Neuron (in vitro differentiated cells): ENCODE measurements at regions not wholly inside any gene's neighbourhood (a gene's known extent, or its start where the extent isn't known, plus 50 kb on each side); places are given as distances from the start of the nearest gene placed in this dataset.
"Not testable (repeated sequence)": the region's sequence is repeated elsewhere in the genome, so short reads cannot be mapped to it uniquely, and the experiment has no call there.

Experiments
- H2AFZ ChIP-seq: one replicate; pipeline ENCODE4 v1.6.1; 2013; ENCODE audit warnings: low read depth, mild to moderate bottlenecking, inconsistent platforms, low read length, moderate library complexity
- H3K27me3 ChIP-seq: one replicate; pipeline ENCODE4 v1.6.1; 2013; ENCODE audit warnings: low read length; ENCODE audit not compliant: insufficient read depth
- H3K36me3 ChIP-seq: one replicate; pipeline ENCODE4 v1.6.1; 2013; ENCODE audit warnings: low read length; ENCODE audit not compliant: insufficient read depth
- H3K4me1 ChIP-seq: one replicate; pipeline ENCODE4 v1.6.1; 2013; ENCODE audit warnings: low read length; ENCODE audit not compliant: insufficient read depth
- H3K4me3 ChIP-seq: 2 replicates; pipeline ENCODE4 v1.5.1; 2013; ENCODE audit warnings: mild to moderate bottlenecking, low read length, moderate library complexity
- H3K9me3 ChIP-seq: one replicate; pipeline ENCODE4 v1.6.1; 2013; ENCODE audit warnings: low read length

DNA sequence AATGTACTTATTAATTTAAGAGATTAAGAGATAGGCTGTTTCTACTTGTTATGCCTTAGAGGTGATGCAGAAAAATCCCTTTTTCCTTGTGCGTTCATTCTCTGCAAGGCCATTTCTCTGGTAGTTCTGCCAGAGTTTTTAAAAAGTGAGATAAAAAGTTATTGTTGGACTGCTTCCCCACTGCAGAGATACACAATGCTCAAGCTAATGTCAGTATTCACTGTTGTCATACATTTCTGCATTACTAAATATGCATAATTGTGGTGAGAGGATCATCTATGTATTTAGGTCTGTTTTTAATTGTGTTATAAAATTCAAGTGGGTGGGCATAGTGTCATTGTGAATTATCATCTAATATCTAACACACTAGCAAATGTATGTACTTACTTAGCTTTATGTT is 600.4 kb downstream of the HTR1B start:
- no peaks in the 10 kb centered on the region for H3K27me3 ChIP-seq
- no peak overlapping the region for H3K4me3 ChIP-seq
- no peaks in the 10 kb centered on the region for H3K9me3 ChIP-seq
- H2AFZ ChIP-seq: no peak overlapping the region
- H3K4me1 ChIP-seq: no peaks in the 10 kb centered on the region
- no peaks in the 10 kb centered on the region for H3K36me3 ChIP-seq

- Histone ChIP-seq H3K27me3 (no peaks in the 10 kb centered on the region), H3K4me1 (no peaks in the 10 kb centered on the region), H3K4me3 (no peak overlapping the region), H2AFZ (no peak overlapping the region), H3K36me3 (no peaks in the 10 kb centered on the region), H3K9me3 (no peaks in the 10 kb centered on the region)
Observed at GRCh38 chr6:76861403-76861802, 601.9 kb downstream of the HTR1B start.

GRCh38 chr6:76856065-76856464 is 607.2 kb downstream of the HTR1B start:
- H3K4me1 ChIP-seq: no peaks in the 10 kb centered on the region
- H3K36me3 ChIP-seq: no peaks in the 10 kb centered on the region
- H2AFZ ChIP-seq: no peak overlapping the region
- no peak overlapping the region for H3K4me3 ChIP-seq
- no peaks in the 10 kb centered on the region for H3K9me3 ChIP-seq
- no peaks in the 10 kb centered on the region for H3K27me3 ChIP-seq

- no peak overlapping the region for H2AFZ ChIP-seq
- H3K36me3 ChIP-seq: no peaks in the 10 kb centered on the region
- H3K9me3 ChIP-seq: no peaks in the 10 kb centered on the region
- no peaks in the 10 kb centered on the region for H3K4me1 ChIP-seq
- no peak overlapping the region for H3K4me3 ChIP-seq
- no peaks in the 10 kb centered on the region for H3K27me3 ChIP-seq
Observed at GRCh38 chr6:76852776-76853175, 610.5 kb downstream of the HTR1B start.

DNA sequence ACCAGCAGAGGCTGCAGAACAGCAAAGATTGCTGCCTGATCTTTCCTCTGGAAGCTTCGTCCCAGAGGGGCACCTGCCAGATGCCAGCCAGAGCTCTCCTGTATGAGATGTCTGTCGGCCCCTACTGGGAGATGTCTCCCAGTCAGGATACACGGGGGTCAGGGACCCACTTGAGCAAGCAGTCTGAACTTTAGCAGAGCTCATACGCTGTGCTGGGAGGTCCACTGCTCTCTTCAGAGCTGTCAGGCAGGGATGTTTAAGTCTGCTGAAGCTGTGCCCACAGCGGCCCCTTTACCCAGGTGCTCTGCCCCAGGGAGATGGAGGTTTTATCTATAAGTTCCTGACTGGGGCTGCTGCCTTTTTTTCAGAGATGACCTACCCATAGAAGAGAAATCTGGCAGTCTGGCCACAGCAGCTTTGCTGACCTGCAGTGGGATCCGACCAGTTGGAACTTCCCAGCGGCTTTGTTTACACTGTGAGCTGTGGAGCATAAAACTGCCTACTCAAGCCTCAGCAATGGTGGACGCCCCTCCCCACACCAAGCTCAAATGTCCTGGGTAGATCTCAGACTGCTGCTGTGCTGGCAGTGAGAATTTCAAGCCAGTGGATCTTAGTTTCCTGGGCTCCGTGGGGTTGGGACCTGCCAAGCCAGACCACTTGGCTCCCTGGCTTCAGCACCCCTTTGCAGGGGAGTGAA is 613.9 kb downstream of the HTR1B start:
- H3K36me3 ChIP-seq, H3K4me1 ChIP-seq, H3K9me3 ChIP-seq, H3K4me3 ChIP-seq, H3K27me3 ChIP-seq, H2AFZ ChIP-seq: not testable (repeated sequence)

GRCh38 chr6:76843054-76843822 is 620.1 kb downstream of the HTR1B start:
- H3K36me3 ChIP-seq: no peaks in the 10 kb centered on the region
- H3K27me3 ChIP-seq: no peaks in the 10 kb centered on the region
- H2AFZ ChIP-seq: no peak overlapping the region
- no peaks in the 10 kb centered on the region for H3K4me1 ChIP-seq
- no peak overlapping the region for H3K4me3 ChIP-seq
- H3K9me3 ChIP-seq: no peaks in the 10 kb centered on the region

DNA sequence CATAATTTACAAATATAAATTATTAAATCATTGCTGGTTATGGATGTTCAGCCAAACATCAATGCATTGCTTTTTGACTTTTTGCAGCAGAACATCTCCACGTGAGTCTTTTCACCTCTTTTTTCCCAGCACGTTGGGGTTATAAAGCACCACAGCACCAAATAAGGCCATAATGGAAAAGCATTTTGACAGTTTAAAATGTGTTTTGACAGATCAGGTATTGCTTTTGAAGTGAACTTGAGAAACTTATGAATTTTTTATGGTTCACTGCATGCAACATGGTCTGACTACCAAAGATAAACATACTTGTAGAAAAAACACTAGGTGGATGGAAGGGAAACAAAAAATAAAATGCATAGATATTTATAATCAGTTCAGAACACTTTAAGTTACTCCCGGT is 622.4 kb downstream of the HTR1B start:
- no peak overlapping the region for H2AFZ ChIP-seq
- no peak overlapping the region for H3K4me3 ChIP-seq
- no peaks in the 10 kb centered on the region for H3K9me3 ChIP-seq
- no peaks in the 10 kb centered on the region for H3K27me3 ChIP-seq
- no peaks in the 10 kb centered on the region for H3K36me3 ChIP-seq
- H3K4me1 ChIP-seq: no peaks in the 10 kb centered on the region

GRCh38 chr6:76840041-76840745 is 623.1 kb downstream of the HTR1B start:
- no peak overlapping the region for H3K4me3 ChIP-seq
- H3K27me3 ChIP-seq: no peaks in the 10 kb centered on the region

DNA sequence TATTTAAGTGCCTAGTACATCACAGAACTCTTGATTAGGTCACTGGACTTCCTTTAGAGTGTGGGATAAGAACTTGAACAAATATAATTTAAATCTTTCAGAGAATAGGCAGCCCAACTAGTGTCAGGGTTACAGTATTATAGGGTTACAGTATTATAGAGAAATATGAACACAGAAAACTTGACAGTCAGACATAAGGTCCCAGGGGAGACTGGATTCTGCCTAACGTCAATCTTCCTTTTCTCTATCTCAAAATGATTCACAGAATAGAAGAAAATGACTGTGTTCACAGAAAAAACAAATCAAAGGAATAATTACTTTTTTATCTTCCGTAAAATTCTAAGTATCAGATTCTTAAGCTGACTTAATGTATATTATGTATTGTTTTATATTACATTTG is 623.8 kb downstream of the HTR1B start:
- H3K9me3 ChIP-seq: no peaks in the 10 kb centered on the region
- no peaks in the 10 kb centered on the region for H3K4me1 ChIP-seq
- H3K27me3 ChIP-seq: no peaks in the 10 kb centered on the region
- H3K4me3 ChIP-seq: no peak overlapping the region
- H2AFZ ChIP-seq: no peak overlapping the region
- no peaks in the 10 kb centered on the region for H3K36me3 ChIP-seq

More at GRCh38 chr6:76840041-76840745, 623.1 kb downstream of the HTR1B start:
- Histone ChIP-seq H3K36me3 (no peaks in the 10 kb centered on the region), H2AFZ (no peak overlapping the region), H3K9me3 (no peaks in the 10 kb centered on the region), H3K4me1 (no peaks in the 10 kb centered on the region)

GRCh38 chr6:76837564-76837963 is 625.7 kb downstream of the HTR1B start:
- no peaks in the 10 kb centered on the region for H3K4me1 ChIP-seq

GRCh38 chr6:76835695-76836094 is 627.6 kb downstream of the HTR1B start:
- Histone ChIP-seq H3K27me3 (no peaks in the 10 kb centered on the region), H3K4me1 (no peaks in the 10 kb centered on the region), H3K36me3 (no peaks in the 10 kb centered on the region), H3K4me3 (no peak overlapping the region), H2AFZ (no peak overlapping the region), H3K9me3 (no peaks in the 10 kb centered on the region)

More at GRCh38 chr6:76837564-76837963, 625.7 kb downstream of the HTR1B start:
- Histone ChIP-seq H2AFZ (no peak overlapping the region), H3K4me3 (no peak overlapping the region), H3K9me3 (no peaks in the 10 kb centered on the region), H3K27me3 (no peaks in the 10 kb centered on the region), H3K36me3 (no peaks in the 10 kb centered on the region)

- Histone ChIP-seq H3K9me3 (no peaks in the 10 kb centered on the region), H3K27me3 (no peaks in the 10 kb centered on the region), H3K36me3 (no peaks in the 10 kb centered on the region), H3K4me1 (no peaks in the 10 kb centered on the region), H3K4me3 (no peak overlapping the region), H2AFZ (no peak overlapping the region)
Observed at GRCh38 chr6:76835293-76835692, 628.0 kb downstream of the HTR1B start.

GRCh38 chr6:76834399-76834798 is 628.9 kb downstream of the HTR1B start:
- no peaks in the 10 kb centered on the region for H3K27me3 ChIP-seq
- H3K36me3 ChIP-seq: no peaks in the 10 kb centered on the region
- H3K9me3 ChIP-seq: no peaks in the 10 kb centered on the region
- no peaks in the 10 kb centered on the region for H3K4me1 ChIP-seq
- no peak overlapping the region for H3K4me3 ChIP-seq
- no peak overlapping the region for H2AFZ ChIP-seq
